Body of pancreas (tissue), 4 donors: ENCODE measurements at regions not wholly inside any gene's neighbourhood (a gene's known extent, or its start where the extent isn't known, plus 50 kb on each side); places are given as distances from the start of the nearest gene placed in this dataset.
A peak's percentile ranks its signal among the peaks of the same experiment; 100 is the strongest.

Experiments
- ATAC-seq: fragments of 150-250 bp; one replicate; pipeline ENCODE4 v1.9.1; 2016
- DNase-seq, 4 donors: peaks; one replicate each; pipeline ENCODE4 v3.0.0-alpha.2; 2019
- H3K27ac ChIP-seq, 4 donors: fragments of 200-600 bp; sonication (generic); 1 replicate in 3 of 4; 2 replicates in 1 of 4; pipeline versions ENCODE4 v1.5.1 to v1.6.1; 2016 to 2019; ENCODE audit warnings: mild to moderate bottlenecking in 1 of 4, mixed read lengths in 1 of 4, moderate library complexity in 1 of 4
- H3K27me3 ChIP-seq, 2 donors: fragments of 200-600 bp; sonication (generic); one replicate each; pipeline ENCODE4 v1.6.0; 2016; ENCODE audit warnings: mild to moderate bottlenecking in 1 of 2
- H3K36me3 ChIP-seq, 2 donors: fragments of 200-600 bp; sonication (generic); replicated peaks in 1 of 2; 2 replicates each; pipeline ENCODE4 v1.5.1; 2016; ENCODE audit warnings: low read depth in 2 of 2; ENCODE audit not compliant: insufficient read depth in 1 of 2
- H3K4me1 ChIP-seq: fragments of 200-600 bp; sonication (generic); one replicate; pipeline ENCODE4 v1.6.0; 2016
- H3K4me3 ChIP-seq, 2 donors: fragments of 200-600 bp; sonication (generic); 1 replicate in 1 of 2; 2 replicates in 1 of 2; pipeline ENCODE4 v1.5.1; 2016 to 2019
- H3K9me3 ChIP-seq, 3 donors: fragments of 200-600 bp; sonication (generic); 1 replicate in 2 of 3; 2 replicates in 1 of 3; pipeline ENCODE4 v1.5.1; 2016
- CTCF ChIP-seq, 7 experiments: fragments of 450-650 bp in 4 of 7; fragments of 200-600 bp in 3 of 7; sonication (generic) in 3 of 7; IDR thresholded peaks; one replicate each; pipeline ENCODE4 v1.5.1; 2016 to 2019; ENCODE audit warnings: antibody characterized with exemption in 7 of 7
- POLR2A ChIP-seq, 3 donors: fragments of 450-650 bp; IDR thresholded peaks; one replicate each; pipeline ENCODE4 v1.6.1; 2016; ENCODE audit warnings: antibody characterized with exemption in 3 of 3, mild to moderate bottlenecking in 2 of 3
- WGBS, 2 donors: methylation state at CpG; one replicate each; pipeline ENCODE4 v1.1.5; 2017; 5-methylcytosine and 5-hydroxymethylcytosine counted together
- intact Hi-C: fragments of 100-400 bp; cut with DNase I; formaldehyde crosslinking; loops from one replicate; pipeline ENCODE4 v1.15.1; 2023

- no peaks in the 10 kb centered on the region for H3K9me3 ChIP-seq
- no peak for ATAC-seq
- H3K36me3 ChIP-seq, result no peaks in the 10 kb centered on the region
- H3K27me3 ChIP-seq, result no peaks in the 10 kb centered on the region
- H3K4me3 ChIP-seq, result no peak overlapping the region
- intact Hi-C loops, result no loop called here
- WGBS, 2 donors, result 50 to 60% methylated on average over 3 of the region's 3 CpGs
- DNase-seq, result no peak
- H3K27ac ChIP-seq, result no peak overlapping the region
- no peak for TF ChIP-seq CTCF (IDR thresholded peaks at IDR 0.05)
- no peak for TF ChIP-seq POLR2A (IDR thresholded peaks at IDR 0.05)
- no peaks in the 10 kb centered on the region for H3K4me1 ChIP-seq
Measured at GRCh38 chr9:1855726-1856125, 159.4 kb upstream of the SMARCA2 start.

- Histone ChIP-seq H3K4me1 (no peaks in the 10 kb centered on the region), H3K9me3 (no peaks in the 10 kb centered on the region), H3K27me3 (no peaks in the 10 kb centered on the region), H3K4me3 (no peak overlapping the region), H3K36me3 (no peaks in the 10 kb centered on the region), H3K27ac (no peak overlapping the region)
- no peak for ATAC-seq
- intact Hi-C loops, result no loop called here
- WGBS, 2 donors, result 65 to 83% methylated on average over 2 to 3 of the region's 3 CpGs
- no peak for DNase-seq
- TF ChIP-seq POLR2A (IDR thresholded peaks at IDR 0.05) (no peak), CTCF (IDR thresholded peaks at IDR 0.05) (no peak)
Measured at GRCh38 chr9:1857808-1858207, 157.3 kb upstream of the SMARCA2 start.

GRCh38 chr9:1869843-1870242, 145.3 kb upstream of the SMARCA2 start:
- 39 to 44% methylated on average over 6 of the region's 6 CpGs for WGBS, 2 donors
- ATAC-seq (no peak), DNase-seq (peak in 2 of 4 donors; percentile 10 to 14)
- H3K4me1 ChIP-seq, result no peaks in the 10 kb centered on the region
- H3K9me3 ChIP-seq, result no peaks in the 10 kb centered on the region
- no peak overlapping the region for H3K4me3 ChIP-seq
- H3K27me3 ChIP-seq, result no peaks in the 10 kb centered on the region
- H3K27ac ChIP-seq, result no peak overlapping the region
- intact Hi-C loops, result no loop called here
- H3K36me3 ChIP-seq, result no peaks in the 10 kb centered on the region
- TF ChIP-seq CTCF (IDR thresholded peaks at IDR 0.05), result peak in 5 of 7 experiments; percentile 16 to 49 (median 30)
- TF ChIP-seq POLR2A (IDR thresholded peaks at IDR 0.05), result no peak

- Histone ChIP-seq H3K4me3 (no peak overlapping the region), H3K27me3 (no peaks in the 10 kb centered on the region), H3K36me3 (no peaks in the 10 kb centered on the region), H3K4me1 (no peaks in the 10 kb centered on the region), H3K27ac (no peak overlapping the region), H3K9me3 (no peaks in the 10 kb centered on the region)
- ATAC-seq (no peak), DNase-seq (no peak)
- TF ChIP-seq CTCF (IDR thresholded peaks at IDR 0.05), result no peak
- no peak for TF ChIP-seq POLR2A (IDR thresholded peaks at IDR 0.05)
- WGBS, 2 donors, result 49 to 65% methylated on average over 2 of the region's 2 CpGs
- intact Hi-C loops, result no loop called here
Measured at GRCh38 chr9:1870915-1871314, 144.2 kb upstream of the SMARCA2 start.

- DNase-seq (no peak), ATAC-seq (no peak)
- Histone ChIP-seq H3K36me3 (no peaks in the 10 kb centered on the region), H3K27ac (no peak overlapping the region), H3K27me3 (no peaks in the 10 kb centered on the region), H3K9me3 (no peaks in the 10 kb centered on the region), H3K4me3 (no peak overlapping the region), H3K4me1 (no peaks in the 10 kb centered on the region)
- intact Hi-C loops, result no loop called here
- TF ChIP-seq CTCF (IDR thresholded peaks at IDR 0.05), result no peak
- TF ChIP-seq POLR2A (IDR thresholded peaks at IDR 0.05), result no peak
- 44 to 49% methylated on average over 8 of the region's 8 CpGs for WGBS, 2 donors
Measured at GRCh38 chr9:1871626-1872419, 143.3 kb upstream of the SMARCA2 start.
